ENCODE measurements at regions not wholly inside any gene's neighbourhood (a gene's known extent, or its start where the extent isn't known, plus 50 kb on each side); places are given as distances from the start of the nearest gene placed in this dataset.
A peak's percentile ranks its signal among the peaks of the same experiment; 100 is the strongest.
"Not testable (repeated sequence)": the region's sequence is repeated elsewhere in the genome, so short reads cannot be mapped to it uniquely, and the experiment has no call there.

GRCh38 chr4:112767386-112767785 lies 130.4 kb downstream of the LARP7 start:
- no peak for DNase-seq (ENCODE audit: low read depth in 3 of 3, low spot score in 2 of 3)

DNA sequence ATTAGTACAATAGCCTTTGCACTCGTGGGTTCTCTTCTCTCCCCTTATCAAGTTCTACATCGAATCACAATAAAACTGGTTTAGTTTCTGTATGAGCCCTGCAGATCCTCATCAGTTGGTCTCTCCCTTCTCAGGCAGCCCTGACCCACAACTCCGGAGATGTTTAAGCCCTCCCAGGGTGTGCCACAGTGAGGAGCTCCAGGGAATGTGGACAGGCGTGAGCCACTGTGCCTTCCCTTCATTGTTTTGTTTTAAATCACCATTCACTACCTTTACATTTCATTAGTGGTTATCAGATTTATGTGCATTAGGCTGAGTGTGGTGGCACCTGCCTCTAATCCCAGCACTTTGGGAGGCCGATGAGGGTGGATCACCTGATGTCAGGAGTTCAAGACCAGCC lies 133.2 kb downstream of the LARP7 start:
- DNase-seq (ENCODE audit: low read depth in 3 of 3, low spot score in 2 of 3): no peak

- DNase-seq (ENCODE audit: low read depth in 3 of 3, low spot score in 2 of 3): no peak
Observed at GRCh38 chr4:112775801-112776200, 138.9 kb downstream of the LARP7 start.

- DNase-seq (ENCODE audit: low read depth in 3 of 3, low spot score in 2 of 3): no peak
Observed at GRCh38 chr4:112776535-112776934, 139.6 kb downstream of the LARP7 start.

DNA sequence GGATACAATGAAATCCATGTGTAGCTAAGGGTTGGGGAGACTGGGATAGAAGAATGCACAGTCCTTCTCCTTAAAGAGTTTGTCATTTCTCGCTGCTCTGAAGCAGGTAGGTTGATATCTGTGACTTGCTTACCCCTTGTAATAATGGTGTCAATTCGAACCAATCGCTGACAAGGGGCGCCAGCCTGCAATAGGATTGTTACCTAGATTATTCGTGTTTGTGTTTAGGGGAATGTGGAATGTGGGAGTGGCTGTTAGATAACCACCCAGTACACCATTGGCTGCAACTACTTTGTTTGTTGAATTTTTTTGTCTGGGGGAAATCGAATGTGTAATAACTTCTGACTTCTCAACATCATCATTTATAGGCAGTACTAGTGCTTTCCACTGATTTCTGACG lies 141.6 kb downstream of the LARP7 start:
- no peak for DNase-seq (ENCODE audit: low read depth in 3 of 3, low spot score in 2 of 3)

- DNase-seq (ENCODE audit: low read depth in 3 of 3, low spot score in 2 of 3): no peak
Observed at GRCh38 chr4:112793033-112793432, 156.1 kb downstream of the LARP7 start.

DNA sequence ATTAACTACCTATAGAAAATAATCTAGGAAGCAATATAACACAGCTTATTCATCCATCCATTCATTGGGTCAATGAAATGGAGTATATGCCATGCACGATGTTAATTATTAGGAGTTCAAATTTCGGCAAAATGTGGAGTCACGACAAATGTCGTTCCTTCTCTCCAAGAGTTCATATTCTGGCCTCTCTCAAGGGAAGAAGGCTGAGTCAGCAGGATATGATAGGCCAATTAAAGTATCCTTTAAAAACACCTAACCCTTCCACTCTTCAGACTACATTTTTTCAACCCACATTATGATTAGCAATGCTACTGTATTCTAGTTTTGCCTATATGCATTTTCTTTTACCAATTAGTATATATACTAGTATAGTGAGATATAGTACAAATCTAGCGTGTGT lies 163.1 kb downstream of the LARP7 start:
- no peak for DNase-seq (ENCODE audit: low read depth in 3 of 3, low spot score in 2 of 3)

GRCh38 chr4:112801341-112801740 lies 164.4 kb downstream of the LARP7 start:
- DNase-seq (ENCODE audit: low read depth in 3 of 3, low spot score in 2 of 3): no peak

DNA sequence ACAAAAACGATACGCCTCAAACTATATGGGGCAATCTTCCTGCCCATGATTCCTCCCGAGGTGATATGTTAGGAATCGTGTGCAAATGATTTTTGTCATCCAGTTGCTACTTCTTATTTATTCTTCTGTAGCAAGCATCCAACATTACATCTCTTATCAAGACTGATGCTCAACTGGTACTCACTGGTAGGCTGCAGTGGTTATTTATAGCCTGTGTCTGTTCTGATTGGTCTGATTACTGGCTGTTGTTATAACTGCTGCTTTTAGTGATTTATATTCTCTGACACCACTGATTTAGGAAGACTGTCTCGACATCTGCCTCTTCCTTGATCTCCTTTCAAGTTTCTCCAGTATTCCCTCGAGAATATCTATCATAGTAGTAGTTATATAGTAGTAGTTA lies 165.8 kb downstream of the LARP7 start:
- DNase-seq (ENCODE audit: low read depth in 3 of 3, low spot score in 2 of 3): no peak

- DNase-seq (ENCODE audit: low read depth in 3 of 3, low spot score in 2 of 3): no peak
Observed at GRCh38 chr4:112807083-112807482, 170.1 kb downstream of the LARP7 start.

DNA sequence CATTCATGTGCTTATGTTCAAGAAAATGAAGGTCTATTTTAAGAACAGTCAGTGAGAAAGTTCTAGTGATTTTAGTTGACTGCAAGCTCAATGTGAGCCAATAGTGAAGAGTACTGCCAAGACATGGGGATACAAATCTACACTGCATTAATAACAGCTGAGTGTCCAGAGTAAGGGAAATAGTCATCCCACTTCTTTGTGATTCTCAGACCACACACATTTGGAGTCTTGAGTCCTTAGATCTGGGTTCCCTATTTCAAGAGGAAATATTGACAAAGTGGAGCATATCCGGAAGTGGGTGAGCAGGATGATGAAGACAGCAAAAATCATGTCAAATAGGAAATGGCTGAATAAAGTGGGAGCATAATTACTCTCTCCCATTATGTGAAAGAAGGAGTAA lies 171.1 kb downstream of the LARP7 start:
- DNase-seq (ENCODE audit: low read depth in 3 of 3, low spot score in 2 of 3): no peak

- no peak for DNase-seq (ENCODE audit: low read depth in 3 of 3, low spot score in 2 of 3)
Observed at GRCh38 chr4:112813790-112814189, 176.8 kb downstream of the LARP7 start.

DNA sequence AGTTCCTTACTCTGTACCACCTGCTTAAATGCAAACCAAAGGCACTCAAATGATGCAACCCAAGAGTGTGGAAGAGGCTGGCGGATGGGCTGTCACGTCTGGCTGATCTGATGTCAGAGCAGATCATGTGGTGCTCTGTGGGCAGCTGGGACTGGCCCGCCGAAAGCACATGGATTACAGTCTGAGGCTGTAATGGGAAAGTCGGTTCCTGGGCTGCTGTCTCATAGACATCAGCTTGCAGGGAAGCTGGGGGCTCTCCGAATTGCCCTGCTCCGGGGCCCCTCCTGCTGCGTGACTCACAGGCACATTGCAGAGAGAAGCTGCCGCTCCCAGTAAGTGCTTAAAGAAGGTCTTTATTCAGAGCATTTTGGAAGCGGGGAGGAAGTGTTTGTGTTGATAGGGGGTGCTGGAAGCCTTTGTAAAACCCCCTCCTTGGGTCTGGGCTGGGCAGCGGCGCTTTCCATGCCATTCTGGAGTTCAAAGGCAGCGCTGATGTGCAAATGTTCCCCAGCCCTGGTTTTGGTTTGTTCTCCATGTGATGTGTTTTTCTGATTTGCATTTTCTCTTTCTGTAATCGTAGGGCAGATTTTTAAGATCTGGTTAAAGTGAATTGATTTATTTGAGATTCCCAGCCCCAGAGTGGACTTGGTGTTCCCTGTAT lies 181.1 kb downstream of the LARP7 start:
- DNase-seq (ENCODE audit: low read depth in 3 of 3, low spot score in 2 of 3): peak; percentile 23 to 27 (median 26)

GRCh38 chr4:112818594-112818965 lies 181.6 kb downstream of the LARP7 start:
- DNase-seq (ENCODE audit: low read depth in 3 of 3, low spot score in 2 of 3): peak in 1 of 3 donors; percentile 3

DNA sequence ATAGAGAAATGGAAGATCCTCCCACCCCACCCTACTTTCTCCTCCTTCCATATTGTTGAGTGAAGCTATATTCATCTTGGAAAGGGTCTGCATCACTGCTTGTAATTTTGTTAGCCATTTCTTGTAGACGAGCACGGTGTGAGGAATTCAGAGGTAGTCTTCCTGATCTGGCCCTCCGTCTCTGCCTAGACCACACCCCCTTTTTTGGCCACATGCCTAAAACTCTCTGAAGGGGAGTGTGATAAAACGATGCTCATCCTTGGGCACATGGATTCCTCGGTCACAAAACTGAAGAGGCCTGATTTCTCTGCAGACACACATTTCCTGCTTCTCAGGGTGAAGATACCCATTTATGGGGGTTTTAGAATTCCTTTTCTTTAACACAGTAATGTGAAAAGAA lies 182.8 kb downstream of the LARP7 start:
- no peak for DNase-seq (ENCODE audit: low read depth in 3 of 3, low spot score in 2 of 3)

GRCh38 chr4:112823156-112823555 lies 186.2 kb downstream of the LARP7 start:
- DNase-seq (ENCODE audit: low read depth in 3 of 3, low spot score in 2 of 3): no peak

- no peak for DNase-seq (ENCODE audit: low read depth in 3 of 3, low spot score in 2 of 3)
Observed at GRCh38 chr4:112823606-112824005, 186.7 kb downstream of the LARP7 start.

- no peak for DNase-seq (ENCODE audit: low read depth in 3 of 3, low spot score in 2 of 3)
Observed at GRCh38 chr4:112830753-112831386, 193.9 kb downstream of the LARP7 start.

DNA sequence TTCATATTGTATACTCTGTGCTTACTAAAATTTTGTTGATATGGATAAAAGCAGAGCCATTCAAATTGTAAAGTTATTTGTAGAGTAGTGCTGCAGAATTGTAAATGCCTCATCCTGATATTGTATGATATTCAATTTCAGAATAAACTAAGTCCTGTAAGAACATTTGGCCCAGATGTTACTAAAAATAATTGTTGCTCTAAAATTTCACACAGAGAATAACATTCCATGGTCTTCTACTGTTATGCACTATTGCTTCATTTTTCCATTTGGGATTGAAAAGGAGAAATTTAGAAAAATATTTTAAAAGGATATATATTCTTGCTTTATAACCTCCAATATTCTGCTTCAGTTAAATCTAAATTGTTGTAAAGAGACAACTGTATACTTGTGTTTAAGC lies 195.6 kb downstream of the LARP7 start:
- DNase-seq (ENCODE audit: low read depth in 3 of 3, low spot score in 2 of 3): no peak

- no peak for DNase-seq (ENCODE audit: low read depth in 3 of 3, low spot score in 2 of 3)
Observed at GRCh38 chr4:112836895-112837294, 200.0 kb downstream of the LARP7 start.

- not testable (repeated sequence) for DNase-seq (ENCODE audit: low read depth in 3 of 3, low spot score in 2 of 3)
Observed at GRCh38 chr4:112838015-112838414, 201.1 kb downstream of the LARP7 start.

- no peak for DNase-seq (ENCODE audit: low read depth in 3 of 3, low spot score in 2 of 3)
Observed at GRCh38 chr4:112840061-112840460, 203.1 kb downstream of the LARP7 start.

GRCh38 chr4:112840619-112841018 lies 203.7 kb downstream of the LARP7 start:
- no peak for DNase-seq (ENCODE audit: low read depth in 3 of 3, low spot score in 2 of 3)
